ENCODE measurements at regions not wholly inside any gene's neighbourhood (a gene's known extent, or its start where the extent isn't known, plus 50 kb on each side); places are given as distances from the start of the nearest gene placed in this dataset.

DNA sequence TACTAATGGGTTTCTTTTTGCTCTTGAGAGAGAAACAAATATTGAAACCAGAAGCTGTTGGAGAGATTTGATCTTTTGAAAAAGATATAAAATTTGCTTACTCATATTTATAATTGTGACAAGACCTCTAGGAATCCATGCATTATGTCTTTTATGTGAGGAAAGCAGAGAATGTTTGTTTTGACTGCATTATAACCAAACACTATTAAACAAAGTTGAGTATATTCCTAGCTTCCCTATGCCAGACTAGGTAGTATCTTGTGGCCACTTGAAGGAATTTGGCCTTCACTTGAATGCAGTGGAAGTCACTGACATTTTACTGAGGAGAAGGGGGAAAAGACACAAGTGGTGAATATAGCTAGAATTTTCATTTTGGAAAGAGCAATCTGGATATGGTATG is 521.8 kb upstream of the ZEB2 start:
- TF ChIP-seq POLR2AphosphoS5 (IDR thresholded peaks at IDR 0.05), result no peak
- TF ChIP-seq, protein P1, sequence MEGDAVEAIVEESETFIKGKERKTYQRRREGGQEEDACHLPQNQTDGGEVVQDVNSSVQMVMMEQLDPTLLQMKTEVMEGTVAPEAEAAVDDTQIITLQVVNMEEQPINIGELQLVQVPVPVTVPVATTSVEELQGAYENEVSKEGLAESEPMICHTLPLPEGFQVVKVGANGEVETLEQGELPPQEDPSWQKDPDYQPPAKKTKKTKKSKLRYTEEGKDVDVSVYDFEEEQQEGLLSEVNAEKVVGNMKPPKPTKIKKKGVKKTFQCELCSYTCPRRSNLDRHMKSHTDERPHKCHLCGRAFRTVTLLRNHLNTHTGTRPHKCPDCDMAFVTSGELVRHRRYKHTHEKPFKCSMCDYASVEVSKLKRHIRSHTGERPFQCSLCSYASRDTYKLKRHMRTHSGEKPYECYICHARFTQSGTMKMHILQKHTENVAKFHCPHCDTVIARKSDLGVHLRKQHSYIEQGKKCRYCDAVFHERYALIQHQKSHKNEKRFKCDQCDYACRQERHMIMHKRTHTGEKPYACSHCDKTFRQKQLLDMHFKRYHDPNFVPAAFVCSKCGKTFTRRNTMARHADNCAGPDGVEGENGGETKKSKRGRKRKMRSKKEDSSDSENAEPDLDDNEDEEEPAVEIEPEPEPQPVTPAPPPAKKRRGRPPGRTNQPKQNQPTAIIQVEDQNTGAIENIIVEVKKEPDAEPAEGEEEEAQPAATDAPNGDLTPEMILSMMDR (IDR thresholded peaks at IDR 0.05), result no peak
- TF ChIP-seq POLR2A (IDR thresholded peaks at IDR 0.05), result no peak
